Breast epithelium (tissue), 3 donors: ENCODE measurements at regions not wholly inside any gene's neighbourhood (a gene's known extent, or its start where the extent isn't known, plus 50 kb on each side); places are given as distances from the start of the nearest gene placed in this dataset.

Experiments used
- CTCF ChIP-seq, 3 donors: fragments of 450-650 bp; IDR thresholded peaks; one replicate each; pipeline ENCODE4 v1.5.1; 2016 to 2017; ENCODE audit warnings: antibody characterized with exemption in 3 of 3, mild to moderate bottlenecking in 3 of 3, moderate library complexity in 3 of 3
- POLR2A ChIP-seq: fragments of 450-650 bp; IDR thresholded peaks from one replicate; pipeline ENCODE4 v1.6.1; 2016; ENCODE audit warnings: antibody characterized with exemption, mild to moderate bottlenecking, moderate library complexity
- POLR2AphosphoS5 ChIP-seq, 3 donors: sonication (generic); formaldehyde crosslinking; IDR thresholded peaks; one replicate each; pipeline ENCODE4 v1.6.1; 2017; ENCODE audit warnings: antibody characterized with exemption in 3 of 3

- no peak for TF ChIP-seq CTCF (IDR thresholded peaks at IDR 0.05)
- TF ChIP-seq POLR2A = no peak
- TF ChIP-seq POLR2AphosphoS5 (IDR thresholded peaks at IDR 0.05) = no peak
Measured at GRCh38 chr15:29872716-29873115, 50.4 kb upstream of the TJP1 start.
